ENCODE measurements at regions not wholly inside any gene's neighbourhood (a gene's known extent, or its start where the extent isn't known, plus 50 kb on each side); places are given as distances from the start of the nearest gene placed in this dataset.

GRCh38 chr2:185185044-185185443, 553.6 kb upstream of the FSIP2 start:
- Histone ChIP-seq H3K4me3 (ENCODE audit: severe bottlenecking) (no peak overlapping the region), H3K27me3 (ENCODE audit: insufficient read depth, poor library complexity, severe bottlenecking) (no peaks in the 10 kb centered on the region), H3K4me1 (ENCODE audit: insufficient read depth, poor library complexity, severe bottlenecking) (no peaks in the 10 kb centered on the region), H3K27ac (ENCODE audit: poor library complexity, severe bottlenecking) (no peak overlapping the region), H3K36me3 (ENCODE audit: low read depth) (no peaks in the 10 kb centered on the region), H3K9me3 (ENCODE audit: severe bottlenecking) (no peaks in the 10 kb centered on the region)
- ATAC-seq (ENCODE audit: low read depth): no peak
- TF ChIP-seq CTCF (IDR thresholded peaks at IDR 0.05; ENCODE audit: poor library complexity, severe bottlenecking): no peak
- DNase-seq (ENCODE audit: low spot score): no peak

GRCh38 chr2:185187421-185187820, 551.2 kb upstream of the FSIP2 start:
- no peaks in the 10 kb centered on the region for H3K9me3 ChIP-seq (ENCODE audit: severe bottlenecking)
- no peaks in the 10 kb centered on the region for H3K36me3 ChIP-seq (ENCODE audit: low read depth)
- H3K4me1 ChIP-seq (ENCODE audit: insufficient read depth, poor library complexity, severe bottlenecking): no peaks in the 10 kb centered on the region
- H3K27ac ChIP-seq (ENCODE audit: poor library complexity, severe bottlenecking): no peak overlapping the region
- no peak for ATAC-seq (ENCODE audit: low read depth)
- H3K27me3 ChIP-seq (ENCODE audit: insufficient read depth, poor library complexity, severe bottlenecking): no peaks in the 10 kb centered on the region
- H3K4me3 ChIP-seq (ENCODE audit: severe bottlenecking): no peak overlapping the region
- no peak for DNase-seq (ENCODE audit: low spot score)
- no peak for TF ChIP-seq CTCF (IDR thresholded peaks at IDR 0.05; ENCODE audit: poor library complexity, severe bottlenecking)

GRCh38 chr2:185188656-185189055, 549.9 kb upstream of the FSIP2 start:
- Histone ChIP-seq H3K9me3 (ENCODE audit: severe bottlenecking) (no peaks in the 10 kb centered on the region), H3K4me3 (ENCODE audit: severe bottlenecking) (no peak overlapping the region), H3K36me3 (ENCODE audit: low read depth) (no peaks in the 10 kb centered on the region), H3K27ac (ENCODE audit: poor library complexity, severe bottlenecking) (no peak overlapping the region), H3K4me1 (ENCODE audit: insufficient read depth, poor library complexity, severe bottlenecking) (no peaks in the 10 kb centered on the region), H3K27me3 (ENCODE audit: insufficient read depth, poor library complexity, severe bottlenecking) (no peaks in the 10 kb centered on the region)
- DNase-seq (ENCODE audit: low spot score) (no peak), ATAC-seq (ENCODE audit: low read depth) (no peak)
- no peak for TF ChIP-seq CTCF (IDR thresholded peaks at IDR 0.05; ENCODE audit: poor library complexity, severe bottlenecking)

- H3K4me1 ChIP-seq (ENCODE audit: insufficient read depth, poor library complexity, severe bottlenecking): no peaks in the 10 kb centered on the region
- no peak overlapping the region for H3K27ac ChIP-seq (ENCODE audit: poor library complexity, severe bottlenecking)
- no peak for ATAC-seq (ENCODE audit: low read depth)
- DNase-seq (ENCODE audit: low spot score): no peak
- no peak for TF ChIP-seq CTCF (IDR thresholded peaks at IDR 0.05; ENCODE audit: poor library complexity, severe bottlenecking)
- H3K36me3 ChIP-seq (ENCODE audit: low read depth): no peaks in the 10 kb centered on the region
- H3K27me3 ChIP-seq (ENCODE audit: insufficient read depth, poor library complexity, severe bottlenecking): no peaks in the 10 kb centered on the region
- no peaks in the 10 kb centered on the region for H3K9me3 ChIP-seq (ENCODE audit: severe bottlenecking)
- H3K4me3 ChIP-seq (ENCODE audit: severe bottlenecking): no peak overlapping the region
Measured at GRCh38 chr2:185201063-185201462, 537.5 kb upstream of the FSIP2 start.

GRCh38 chr2:185202381-185202780, 536.2 kb upstream of the FSIP2 start:
- Histone ChIP-seq H3K4me1 (ENCODE audit: insufficient read depth, poor library complexity, severe bottlenecking) (no peaks in the 10 kb centered on the region), H3K36me3 (ENCODE audit: low read depth) (no peaks in the 10 kb centered on the region), H3K27me3 (ENCODE audit: insufficient read depth, poor library complexity, severe bottlenecking) (no peaks in the 10 kb centered on the region), H3K4me3 (ENCODE audit: severe bottlenecking) (no peak overlapping the region), H3K27ac (ENCODE audit: poor library complexity, severe bottlenecking) (no peak overlapping the region), H3K9me3 (ENCODE audit: severe bottlenecking) (no peaks in the 10 kb centered on the region)
- TF ChIP-seq CTCF (IDR thresholded peaks at IDR 0.05; ENCODE audit: poor library complexity, severe bottlenecking): no peak
- no peak for ATAC-seq (ENCODE audit: low read depth)
- no peak for DNase-seq (ENCODE audit: low spot score)
